GM12865 (cell line): ENCODE measurements at regions not wholly inside any gene's neighbourhood (a gene's known extent, or its start where the extent isn't known, plus 50 kb on each side); places are given as distances from the start of the nearest gene placed in this dataset.

Experiments used
- DNase-seq: peaks from one replicate; pipeline ENCODE4 v3.0.0; 2010; ENCODE audit warnings: low read depth
- H3K4me3 ChIP-seq: 2 replicates; pipeline ENCODE4 v1.5.1; 2011; ENCODE audit warnings: mild to moderate bottlenecking, low read depth, low read length, control low read depth
- TF ChIP-seq, protein P1 (sequence below): IDR thresholded peaks from 2 replicates; pipeline ENCODE4 v1.5.1; 2011; ENCODE audit warnings: low read length, control low read depth, low read depth, inconsistent platforms; ENCODE audit not compliant: insufficient read depth; ENCODE audit errors: missing control alignments

- TF ChIP-seq, protein P1, sequence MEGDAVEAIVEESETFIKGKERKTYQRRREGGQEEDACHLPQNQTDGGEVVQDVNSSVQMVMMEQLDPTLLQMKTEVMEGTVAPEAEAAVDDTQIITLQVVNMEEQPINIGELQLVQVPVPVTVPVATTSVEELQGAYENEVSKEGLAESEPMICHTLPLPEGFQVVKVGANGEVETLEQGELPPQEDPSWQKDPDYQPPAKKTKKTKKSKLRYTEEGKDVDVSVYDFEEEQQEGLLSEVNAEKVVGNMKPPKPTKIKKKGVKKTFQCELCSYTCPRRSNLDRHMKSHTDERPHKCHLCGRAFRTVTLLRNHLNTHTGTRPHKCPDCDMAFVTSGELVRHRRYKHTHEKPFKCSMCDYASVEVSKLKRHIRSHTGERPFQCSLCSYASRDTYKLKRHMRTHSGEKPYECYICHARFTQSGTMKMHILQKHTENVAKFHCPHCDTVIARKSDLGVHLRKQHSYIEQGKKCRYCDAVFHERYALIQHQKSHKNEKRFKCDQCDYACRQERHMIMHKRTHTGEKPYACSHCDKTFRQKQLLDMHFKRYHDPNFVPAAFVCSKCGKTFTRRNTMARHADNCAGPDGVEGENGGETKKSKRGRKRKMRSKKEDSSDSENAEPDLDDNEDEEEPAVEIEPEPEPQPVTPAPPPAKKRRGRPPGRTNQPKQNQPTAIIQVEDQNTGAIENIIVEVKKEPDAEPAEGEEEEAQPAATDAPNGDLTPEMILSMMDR = no peak
- H3K4me3 ChIP-seq = no peak overlapping the region
- no peak for DNase-seq
Observed at GRCh38 chr11:79953629-79954028, 512.8 kb upstream of the TENM4 start.

DNA sequence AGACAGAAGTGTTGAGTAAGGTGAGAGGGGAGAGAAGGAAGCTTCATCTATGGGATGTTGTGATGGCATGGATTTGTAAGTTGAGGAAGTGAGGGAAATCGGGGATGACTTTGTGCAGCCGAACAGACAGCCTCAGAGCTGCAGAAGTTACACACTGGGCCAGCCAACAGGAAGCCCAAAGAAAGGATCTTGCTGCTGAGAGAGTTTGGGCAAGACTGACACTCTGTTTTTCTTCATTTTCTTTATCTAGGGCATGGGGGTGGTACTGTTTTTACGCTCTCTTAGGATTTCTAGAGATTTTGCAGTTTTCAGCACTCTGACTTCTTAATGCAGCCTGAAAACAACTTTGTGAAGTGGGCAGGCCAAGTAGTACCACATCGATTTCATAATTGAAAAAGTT lies 509.9 kb upstream of the TENM4 start:
- TF ChIP-seq, protein P1 = no peak
- no peak overlapping the region for H3K4me3 ChIP-seq
- no peak for DNase-seq

DNA sequence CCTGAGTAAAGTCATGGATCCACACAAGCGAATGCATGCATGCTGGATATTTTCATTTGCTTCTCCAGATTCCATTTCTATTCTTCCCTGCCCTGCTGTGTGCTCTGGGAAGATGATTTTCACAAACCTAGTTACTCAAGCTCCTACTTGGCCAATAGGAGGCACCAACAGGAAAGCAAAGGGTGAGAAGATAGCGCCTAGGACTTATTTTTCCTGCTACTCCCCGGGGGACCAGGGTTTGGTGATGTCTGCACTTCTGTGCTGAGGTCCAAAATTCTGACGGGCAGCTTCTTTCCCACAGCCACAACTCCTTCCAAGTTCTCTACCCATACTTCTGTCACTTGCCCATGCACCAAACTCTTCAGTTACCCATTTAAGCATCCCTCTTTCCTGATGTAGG lies 509.3 kb upstream of the TENM4 start:
- no peak for DNase-seq
- TF ChIP-seq, protein P1 = no peak
- H3K4me3 ChIP-seq = no peak overlapping the region

DNA sequence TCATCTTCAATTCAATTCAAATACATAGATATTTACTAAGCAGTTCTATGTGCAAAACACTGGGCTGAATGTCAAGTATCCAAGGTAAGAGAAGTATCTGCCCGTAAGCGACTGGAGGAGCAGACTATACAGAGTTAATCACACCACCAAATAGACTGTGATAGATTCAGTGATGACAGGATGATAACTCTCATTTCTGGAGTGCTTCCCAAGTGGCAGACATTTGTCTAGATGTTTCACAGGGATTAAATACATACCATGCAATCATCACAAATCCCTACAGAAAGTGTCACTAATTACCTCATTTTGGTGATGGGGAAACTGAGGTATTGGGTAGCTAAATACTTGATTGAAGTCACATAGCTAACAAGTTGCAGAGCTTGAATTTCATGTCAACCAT lies 508.7 kb upstream of the TENM4 start:
- no peak for DNase-seq
- no peak overlapping the region for H3K4me3 ChIP-seq
- TF ChIP-seq, protein P1 = no peak

DNA sequence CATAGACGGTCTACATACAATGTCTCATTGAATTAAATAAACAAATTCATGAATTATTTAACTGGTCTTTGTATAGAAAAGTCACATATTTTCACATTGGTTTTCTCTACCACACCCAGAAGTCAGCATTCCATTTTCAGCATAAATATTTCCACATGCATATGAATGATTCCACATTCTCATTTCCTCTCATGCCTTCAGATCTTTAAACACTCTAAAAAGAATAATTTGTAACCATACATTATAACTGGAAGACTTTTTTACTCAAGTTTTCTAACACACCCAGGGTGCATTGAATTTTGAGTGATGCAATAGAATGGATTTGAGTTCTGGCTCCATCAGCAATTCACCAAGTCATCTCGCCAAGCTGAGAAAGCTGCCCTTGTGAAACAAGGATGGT lies 501.8 kb upstream of the TENM4 start:
- TF ChIP-seq, protein P1 = no peak
- no peak overlapping the region for H3K4me3 ChIP-seq
- DNase-seq = no peak

DNA sequence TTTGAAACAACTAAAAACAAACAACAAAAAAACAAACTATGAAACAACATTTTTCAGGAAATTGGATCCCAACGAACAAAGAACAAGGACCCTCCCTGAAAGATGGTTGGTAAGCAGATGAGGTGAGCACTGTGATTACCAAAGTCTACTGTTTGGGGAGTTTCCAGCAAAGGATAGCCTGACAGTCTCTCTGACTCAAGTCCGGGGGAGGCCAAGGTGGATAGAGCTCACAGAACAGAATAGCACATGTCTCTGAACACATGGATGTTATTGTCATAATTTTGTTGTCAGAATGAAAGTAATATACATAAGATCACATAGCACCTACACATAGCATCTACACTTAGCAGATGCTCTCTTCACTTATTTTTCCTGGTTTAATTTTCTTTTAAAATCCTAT lies 501.3 kb upstream of the TENM4 start:
- no peak for DNase-seq
- no peak overlapping the region for H3K4me3 ChIP-seq
- TF ChIP-seq, protein P1 = no peak

DNA sequence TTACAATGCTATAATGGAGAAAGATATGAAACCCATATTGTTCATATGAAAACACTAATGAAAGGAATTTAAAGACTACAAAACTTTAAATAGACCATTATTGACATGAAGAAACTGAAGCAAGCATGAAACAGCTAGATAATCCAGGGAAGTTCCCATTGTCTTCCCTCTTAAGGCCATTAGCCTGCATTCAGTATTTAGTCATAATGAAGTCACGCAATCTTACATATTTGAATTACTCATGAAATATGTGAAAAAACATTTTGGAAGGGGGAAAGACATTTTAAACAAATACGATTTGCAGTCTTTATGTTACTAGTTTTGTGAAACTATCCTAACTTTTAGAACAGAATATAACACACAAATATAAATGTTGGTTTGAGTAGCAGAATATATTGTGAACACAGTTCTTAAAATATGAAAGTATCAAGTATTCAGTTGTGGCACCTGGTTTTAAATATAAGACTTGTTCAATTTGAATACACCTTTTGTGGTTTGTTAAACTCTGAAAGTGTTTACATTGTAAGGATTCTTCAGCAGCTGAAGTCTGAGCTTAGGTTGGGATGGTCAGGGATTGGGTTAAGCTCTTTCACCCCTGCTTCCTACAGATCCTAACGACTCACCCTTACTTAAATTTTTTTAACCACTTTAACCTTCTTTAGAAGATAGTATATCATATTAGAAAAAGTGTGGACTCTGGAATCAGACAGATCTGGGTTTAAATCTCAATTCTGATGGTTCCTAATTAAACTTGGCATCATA lies 500.3 kb upstream of the TENM4 start:
- DNase-seq = no peak
- no peak overlapping the region for H3K4me3 ChIP-seq
- TF ChIP-seq, protein P1 = no peak
